K562 (cell line): ENCODE measurements at regions not wholly inside any gene's neighbourhood (a gene's known extent, or its start where the extent isn't known, plus 50 kb on each side); places are given as distances from the start of the nearest gene placed in this dataset.

Experiments used
- CHD2 ChIP-seq: IDR thresholded peaks from 2 replicates; pipeline ENCODE4 v1.6.1; 2011; ENCODE audit warnings: low read depth, low read length
- HDAC8 ChIP-seq: fragments of 450-650 bp; IDR thresholded peaks from 2 replicates; pipeline ENCODE4 v1.6.1; 2016; ENCODE audit warnings: mild to moderate bottlenecking, missing genetic modification characterization, moderate library complexity, missing compliant biosample characterization
- POLR2B ChIP-seq: fragments of 450-650 bp; IDR thresholded peaks from 2 replicates; pipeline ENCODE4 v1.6.1; 2018; ENCODE audit warnings: low read depth; ENCODE audit not compliant: partially characterized antibody
- ZNF133 ChIP-seq: fragments of 250-450 bp; sonication (Bioruptor Pico); IDR thresholded peaks from 2 replicates; pipeline ENCODE4 v1.4.0; 2020; ENCODE audit warnings: mild to moderate bottlenecking
- TF ChIP-seq, protein P1 (sequence below): fragments of 450-650 bp; IDR thresholded peaks from 2 replicates; pipeline ENCODE4 v1.6.1; 2014; ENCODE audit warnings: low read depth, mild to moderate bottlenecking, moderate library complexity, borderline replicate concordance
- TF ChIP-seq, protein P2 (sequence below), 3 experiments: IDR thresholded peaks in 2 of 3; conservative IDR thresholded peaks in 1 of 3; 2 replicates each; pipeline ENCODE4 v1.5.1; 2011 to 2012; ENCODE audit warnings: low read length in 3 of 3, mild to moderate bottlenecking in 3 of 3, control low read depth in 2 of 3, improper control_type of control experiment in 1 of 3, inconsistent platforms in 1 of 3, low read depth in 1 of 3, mixed read lengths in 1 of 3, moderate library complexity in 1 of 3; ENCODE audit not compliant: insufficient read depth in 2 of 3
- TF ChIP-seq, protein P3 (sequence below): sonication (generic); formaldehyde crosslinking; IDR thresholded peaks from 2 replicates; pipeline ENCODE4 v1.9.0; 2022; ENCODE audit warnings: mild to moderate bottlenecking, missing genetic modification reagents

DNA sequence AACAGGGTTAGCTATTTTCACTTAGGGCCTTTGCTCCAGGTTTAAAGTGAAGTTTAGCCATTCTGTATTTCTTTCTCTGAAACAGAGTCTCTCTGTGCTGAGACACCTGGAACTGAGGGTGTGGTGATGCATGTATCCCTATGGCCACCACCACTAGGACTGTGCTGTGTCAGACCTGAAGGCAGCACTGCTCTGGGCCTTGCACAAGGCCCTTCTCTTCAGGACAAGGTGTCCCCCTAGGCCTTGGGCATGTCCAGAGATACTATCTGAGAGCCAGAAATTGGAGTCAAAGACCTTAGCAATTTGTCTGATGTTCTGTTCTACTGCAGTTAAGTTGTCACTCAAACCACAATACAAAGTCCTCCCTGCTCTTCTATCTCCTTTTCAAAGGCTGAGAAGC lies 1649.2 kb downstream of the AMY1C start:
- TF ChIP-seq, protein P1, sequence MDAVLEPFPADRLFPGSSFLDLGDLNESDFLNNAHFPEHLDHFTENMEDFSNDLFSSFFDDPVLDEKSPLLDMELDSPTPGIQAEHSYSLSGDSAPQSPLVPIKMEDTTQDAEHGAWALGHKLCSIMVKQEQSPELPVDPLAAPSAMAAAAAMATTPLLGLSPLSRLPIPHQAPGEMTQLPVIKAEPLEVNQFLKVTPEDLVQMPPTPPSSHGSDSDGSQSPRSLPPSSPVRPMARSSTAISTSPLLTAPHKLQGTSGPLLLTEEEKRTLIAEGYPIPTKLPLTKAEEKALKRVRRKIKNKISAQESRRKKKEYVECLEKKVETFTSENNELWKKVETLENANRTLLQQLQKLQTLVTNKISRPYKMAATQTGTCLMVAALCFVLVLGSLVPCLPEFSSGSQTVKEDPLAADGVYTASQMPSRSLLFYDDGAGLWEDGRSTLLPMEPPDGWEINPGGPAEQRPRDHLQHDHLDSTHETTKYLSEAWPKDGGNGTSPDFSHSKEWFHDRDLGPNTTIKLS: no peak
- TF ChIP-seq CHD2: no peak
- no peak for TF ChIP-seq HDAC8 (tag)
- TF ChIP-seq POLR2B: no peak
- TF ChIP-seq, protein P2, sequence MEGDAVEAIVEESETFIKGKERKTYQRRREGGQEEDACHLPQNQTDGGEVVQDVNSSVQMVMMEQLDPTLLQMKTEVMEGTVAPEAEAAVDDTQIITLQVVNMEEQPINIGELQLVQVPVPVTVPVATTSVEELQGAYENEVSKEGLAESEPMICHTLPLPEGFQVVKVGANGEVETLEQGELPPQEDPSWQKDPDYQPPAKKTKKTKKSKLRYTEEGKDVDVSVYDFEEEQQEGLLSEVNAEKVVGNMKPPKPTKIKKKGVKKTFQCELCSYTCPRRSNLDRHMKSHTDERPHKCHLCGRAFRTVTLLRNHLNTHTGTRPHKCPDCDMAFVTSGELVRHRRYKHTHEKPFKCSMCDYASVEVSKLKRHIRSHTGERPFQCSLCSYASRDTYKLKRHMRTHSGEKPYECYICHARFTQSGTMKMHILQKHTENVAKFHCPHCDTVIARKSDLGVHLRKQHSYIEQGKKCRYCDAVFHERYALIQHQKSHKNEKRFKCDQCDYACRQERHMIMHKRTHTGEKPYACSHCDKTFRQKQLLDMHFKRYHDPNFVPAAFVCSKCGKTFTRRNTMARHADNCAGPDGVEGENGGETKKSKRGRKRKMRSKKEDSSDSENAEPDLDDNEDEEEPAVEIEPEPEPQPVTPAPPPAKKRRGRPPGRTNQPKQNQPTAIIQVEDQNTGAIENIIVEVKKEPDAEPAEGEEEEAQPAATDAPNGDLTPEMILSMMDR (IDR thresholded peaks at IDR 0.05 in 2 of 3, conservative IDR thresholded peaks at IDR 0.05 in 1 of 3; ENCODE audit: insufficient read depth in 2 of 3, low read depth in 1 of 3, low read length in 3 of 3): no peak
- TF ChIP-seq ZNF133 (CRISPR knock-in tag): no peak
- TF ChIP-seq, protein P3, sequence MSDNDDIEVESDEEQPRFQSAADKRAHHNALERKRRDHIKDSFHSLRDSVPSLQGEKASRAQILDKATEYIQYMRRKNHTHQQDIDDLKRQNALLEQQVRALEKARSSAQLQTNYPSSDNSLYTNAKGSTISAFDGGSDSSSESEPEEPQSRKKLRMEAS (CRISPR knock-in tag): no peak
